ENCODE measurements at regions not wholly inside any gene's neighbourhood (a gene's known extent, or its start where the extent isn't known, plus 50 kb on each side); places are given as distances from the start of the nearest gene placed in this dataset.
"Not testable (repeated sequence)": the region's sequence is repeated elsewhere in the genome, so short reads cannot be mapped to it uniquely, and the experiment has no call there.

- no peak overlapping the region for H3K4me3 ChIP-seq (ENCODE audit: low read depth, low read length)
- CTCF ChIA-PET: no interaction called here
- no peak for TF ChIP-seq CTCF (IDR thresholded peaks at IDR 0.05; ENCODE audit: insufficient read depth, low read depth, low read length)
- POLR2A ChIA-PET: no interaction called here
- H3K27me3 ChIP-seq (ENCODE audit: control insufficient read depth, insufficient read depth, low read length): no peaks in the 10 kb centered on the region
- no peaks in the 10 kb centered on the region for H3K36me3 ChIP-seq (ENCODE audit: control insufficient read depth, insufficient read depth, low read length)
- no peak for DNase-seq (ENCODE audit: low read depth)
Measured at GRCh38 chr2:184162426-184162825, 435.9 kb upstream of the ZNF804A start.

DNA sequence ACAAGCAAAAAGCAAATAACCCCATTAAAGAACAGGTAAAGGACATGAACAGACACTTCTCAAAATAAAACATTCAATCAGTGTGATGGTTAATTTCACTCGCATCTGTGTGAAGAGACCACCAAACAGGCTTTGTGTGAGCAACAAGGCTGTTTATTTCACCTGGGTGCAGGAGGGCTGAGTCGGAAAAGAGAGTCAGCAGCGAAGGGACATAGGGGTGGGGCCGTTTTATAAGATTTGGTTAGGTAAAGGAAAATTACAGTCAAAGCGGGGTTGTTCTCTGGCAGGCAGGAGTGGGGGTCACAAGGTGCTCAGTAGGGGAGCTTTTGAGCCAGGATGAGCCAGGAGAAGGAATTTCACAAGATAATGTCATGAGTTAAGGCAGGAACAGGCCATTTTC is 429.5 kb upstream of the ZNF804A start:
- H3K27me3 ChIP-seq (ENCODE audit: control insufficient read depth, insufficient read depth, low read length); H3K4me3 ChIP-seq (ENCODE audit: low read depth, low read length); POLR2A ChIA-PET; DNase-seq (ENCODE audit: low read depth); H3K36me3 ChIP-seq (ENCODE audit: control insufficient read depth, insufficient read depth, low read length); CTCF ChIA-PET: not testable (repeated sequence)

GRCh38 chr2:184169366-184169765 is 429.0 kb upstream of the ZNF804A start:
- POLR2A ChIA-PET: no interaction called here

DNA sequence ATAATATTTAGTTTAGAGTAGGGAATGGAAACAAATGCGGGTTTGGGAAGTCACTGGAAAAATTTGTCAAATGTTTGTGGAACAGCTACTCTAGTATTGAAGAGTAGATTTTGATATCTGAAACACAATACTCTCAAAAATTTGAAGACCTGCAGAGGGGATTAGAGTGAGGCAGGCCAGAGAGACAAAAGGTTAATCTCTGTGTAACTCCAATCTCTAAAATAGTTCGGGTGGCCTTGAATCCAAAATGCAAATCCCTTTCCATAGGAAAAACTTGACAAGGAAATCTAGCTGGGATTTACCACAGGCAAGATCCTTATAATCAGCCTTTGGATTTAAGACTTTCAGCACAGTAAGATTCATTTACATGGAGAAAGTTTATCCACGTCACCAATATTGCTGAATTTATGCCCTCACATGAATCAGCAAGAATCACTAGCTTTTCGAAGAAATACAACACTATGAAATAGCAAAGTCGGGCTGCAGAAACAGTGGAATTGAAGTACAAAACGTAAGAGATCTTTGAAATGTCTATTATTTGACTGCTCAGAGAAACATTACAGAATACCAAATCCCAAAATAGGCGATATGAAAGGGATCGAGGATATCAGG is 423.7 kb upstream of the ZNF804A start:
- ChIA-PET POLR2A (no interaction called here), CTCF (no interaction called here)
- TF ChIP-seq CTCF (IDR thresholded peaks at IDR 0.05; ENCODE audit: insufficient read depth, low read depth, low read length): no peak
- Histone ChIP-seq H3K4me3 (ENCODE audit: low read depth, low read length) (no peak overlapping the region), H3K27me3 (ENCODE audit: control insufficient read depth, insufficient read depth, low read length) (no peaks in the 10 kb centered on the region), H3K36me3 (ENCODE audit: control insufficient read depth, insufficient read depth, low read length) (no peaks in the 10 kb centered on the region)
- no peak for DNase-seq (ENCODE audit: low read depth)

More at GRCh38 chr2:184169366-184169765, 429.0 kb upstream of the ZNF804A start:
- Histone ChIP-seq H3K27me3 (ENCODE audit: control insufficient read depth, insufficient read depth, low read length) (no peaks in the 10 kb centered on the region), H3K36me3 (ENCODE audit: control insufficient read depth, insufficient read depth, low read length) (no peaks in the 10 kb centered on the region), H3K4me3 (ENCODE audit: low read depth, low read length) (no peak overlapping the region)
- CTCF ChIA-PET: no interaction called here
- no peak for TF ChIP-seq CTCF (IDR thresholded peaks at IDR 0.05; ENCODE audit: insufficient read depth, low read depth, low read length)
- no peak for DNase-seq (ENCODE audit: low read depth)

- Histone ChIP-seq H3K36me3 (ENCODE audit: control insufficient read depth, insufficient read depth, low read length) (no peaks in the 10 kb centered on the region), H3K27me3 (ENCODE audit: control insufficient read depth, insufficient read depth, low read length) (no peaks in the 10 kb centered on the region), H3K4me3 (ENCODE audit: low read depth, low read length) (no peak overlapping the region)
- DNase-seq (ENCODE audit: low read depth): no peak
- ChIA-PET CTCF (interaction anchor here (0.6 kb wide), 1 partner anchor 1257 kb away, joined by 3 read pairs; no protein-coding TSS in a partner anchor), POLR2A (no interaction called here)
- no peak for TF ChIP-seq CTCF (IDR thresholded peaks at IDR 0.05; ENCODE audit: insufficient read depth, low read depth, low read length)
Measured at GRCh38 chr2:184178229-184178628, 420.1 kb upstream of the ZNF804A start.

GRCh38 chr2:184186436-184186835 is 411.9 kb upstream of the ZNF804A start:
- no peak overlapping the region for H3K4me3 ChIP-seq (ENCODE audit: low read depth, low read length)
- CTCF ChIA-PET: no interaction called here
- POLR2A ChIA-PET: no interaction called here
- H3K27me3 ChIP-seq (ENCODE audit: control insufficient read depth, insufficient read depth, low read length): no peaks in the 10 kb centered on the region
- no peak for TF ChIP-seq CTCF (IDR thresholded peaks at IDR 0.05; ENCODE audit: insufficient read depth, low read depth, low read length)
- DNase-seq (ENCODE audit: low read depth): no peak
- no peaks in the 10 kb centered on the region for H3K36me3 ChIP-seq (ENCODE audit: control insufficient read depth, insufficient read depth, low read length)

Measured in BJ (cell line).